Gastroesophageal sphincter (tissue), 3 donors: ENCODE measurements at regions not wholly inside any gene's neighbourhood (a gene's known extent, or its start where the extent isn't known, plus 50 kb on each side); places are given as distances from the start of the nearest gene placed in this dataset.

ENCODE experiments used
- POLR2A ChIP-seq, 2 donors: fragments of 450-650 bp; IDR thresholded peaks; one replicate each; pipeline ENCODE4 v1.6.1; 2017; ENCODE audit warnings: antibody characterized with exemption in 2 of 2, mild to moderate bottlenecking in 2 of 2, moderate library complexity in 1 of 2
- TF ChIP-seq, protein P1 (sequence below), 4 experiments: fragments of 200-600 bp in 2 of 4; fragments of 450-650 bp in 2 of 4; sonication (generic) in 1 of 4; IDR thresholded peaks; one replicate each; pipeline ENCODE4 v1.5.1; 2017 to 2019; ENCODE audit warnings: antibody characterized with exemption in 4 of 4, mild to moderate bottlenecking in 2 of 4, moderate library complexity in 2 of 4

GRCh38 chr3:68408626-68409025 is 523.7 kb downstream of the TAFA4 start:
- no peak for TF ChIP-seq POLR2A (IDR thresholded peaks at IDR 0.05)
- TF ChIP-seq, protein P1, sequence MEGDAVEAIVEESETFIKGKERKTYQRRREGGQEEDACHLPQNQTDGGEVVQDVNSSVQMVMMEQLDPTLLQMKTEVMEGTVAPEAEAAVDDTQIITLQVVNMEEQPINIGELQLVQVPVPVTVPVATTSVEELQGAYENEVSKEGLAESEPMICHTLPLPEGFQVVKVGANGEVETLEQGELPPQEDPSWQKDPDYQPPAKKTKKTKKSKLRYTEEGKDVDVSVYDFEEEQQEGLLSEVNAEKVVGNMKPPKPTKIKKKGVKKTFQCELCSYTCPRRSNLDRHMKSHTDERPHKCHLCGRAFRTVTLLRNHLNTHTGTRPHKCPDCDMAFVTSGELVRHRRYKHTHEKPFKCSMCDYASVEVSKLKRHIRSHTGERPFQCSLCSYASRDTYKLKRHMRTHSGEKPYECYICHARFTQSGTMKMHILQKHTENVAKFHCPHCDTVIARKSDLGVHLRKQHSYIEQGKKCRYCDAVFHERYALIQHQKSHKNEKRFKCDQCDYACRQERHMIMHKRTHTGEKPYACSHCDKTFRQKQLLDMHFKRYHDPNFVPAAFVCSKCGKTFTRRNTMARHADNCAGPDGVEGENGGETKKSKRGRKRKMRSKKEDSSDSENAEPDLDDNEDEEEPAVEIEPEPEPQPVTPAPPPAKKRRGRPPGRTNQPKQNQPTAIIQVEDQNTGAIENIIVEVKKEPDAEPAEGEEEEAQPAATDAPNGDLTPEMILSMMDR (IDR thresholded peaks at IDR 0.05), result no peak
